Keratinocyte (primary cell): ENCODE measurements at regions not wholly inside any gene's neighbourhood (a gene's known extent, or its start where the extent isn't known, plus 50 kb on each side); places are given as distances from the start of the nearest gene placed in this dataset.

Experiments used
- DNase-seq: peaks from one replicate; pipeline ENCODE4 v3.0.0-alpha.2; 2011; ENCODE audit warnings: low read depth, missing footprints, low spot score
- FAIRE-seq: peaks from 2 replicates; lab custom pipeline; 2011; peaks lifted over from hg19 to GRCh38; lab: Jason Lieb, UNC
- H2AFZ ChIP-seq: 2 replicates; pipeline ENCODE4 v1.6.0; 2012; ENCODE audit warnings: low read length, control low read depth, inconsistent platforms; ENCODE audit not compliant: control insufficient read depth
- H3K27ac ChIP-seq: 2 replicates; pipeline ENCODE4 v1.5.1; 2011; ENCODE audit warnings: low read length; ENCODE audit not compliant: control insufficient read depth, insufficient read depth
- H3K27me3 ChIP-seq: 3 replicates; pipeline ENCODE4 v1.6.0; 2011; ENCODE audit warnings: low read length; ENCODE audit not compliant: control insufficient read depth, insufficient read depth; ENCODE audit errors: extremely low read depth
- H3K36me3 ChIP-seq, 2 experiments: 2 replicates in 1 of 2; 3 replicates in 1 of 2; pipeline ENCODE4 v1.5.1; 2011; ENCODE audit warnings: low read length in 2 of 2, mild to moderate bottlenecking in 1 of 2; ENCODE audit not compliant: control insufficient read depth in 2 of 2, insufficient read depth in 2 of 2; ENCODE audit errors: extremely low read depth in 1 of 2
- H3K4me1 ChIP-seq: 3 replicates; pipeline ENCODE4 v1.5.1; 2011; ENCODE audit warnings: low read length; ENCODE audit not compliant: control insufficient read depth, insufficient read depth; ENCODE audit errors: extremely low read depth
- H3K4me2 ChIP-seq: 3 replicates; pipeline ENCODE4 v1.6.0; 2011; ENCODE audit warnings: low read depth, low read length; ENCODE audit not compliant: control insufficient read depth, insufficient read depth; ENCODE audit errors: extremely low read depth
- H3K4me3 ChIP-seq, 3 experiments: fragments of 200-600 bp in 1 of 3; sonication (generic) in 1 of 3; 2 replicates in 2 of 3; 3 replicates in 1 of 3; pipeline ENCODE4 v1.5.1; 2011 to 2016; ENCODE audit warnings: low read length in 3 of 3, mild to moderate bottlenecking in 3 of 3, control low read depth in 2 of 3, inconsistent platforms in 1 of 3, low read depth in 1 of 3, mixed read lengths in 1 of 3, mixed run types in 1 of 3, moderate library complexity in 1 of 3; ENCODE audit not compliant: control insufficient read depth in 2 of 3, insufficient read depth in 2 of 3; ENCODE audit errors: extremely low read depth in 1 of 3
- H3K79me2 ChIP-seq: 2 replicates; pipeline ENCODE4 v1.6.0; 2012; ENCODE audit warnings: low read length; ENCODE audit not compliant: control insufficient read depth, insufficient read depth
- H3K9ac ChIP-seq: 3 replicates; pipeline ENCODE4 v1.6.0; 2011; ENCODE audit warnings: low read length; ENCODE audit not compliant: control insufficient read depth, insufficient read depth; ENCODE audit errors: extremely low read depth
- H3K9me1 ChIP-seq: 3 replicates; pipeline ENCODE4 v1.6.0; 2011; ENCODE audit warnings: low read length; ENCODE audit not compliant: control insufficient read depth, insufficient read depth; ENCODE audit errors: extremely low read depth
- H3K9me3 ChIP-seq: 2 replicates; pipeline ENCODE4 v1.5.1; 2012; ENCODE audit warnings: low read depth, low read length; ENCODE audit not compliant: control insufficient read depth
- H4K20me1 ChIP-seq: 3 replicates; pipeline ENCODE4 v1.6.0; 2011; ENCODE audit warnings: low read length; ENCODE audit not compliant: control insufficient read depth, insufficient read depth; ENCODE audit errors: extremely low read depth
- EZH2 ChIP-seq: IDR thresholded peaks from one replicate; pipeline ENCODE4 v1.6.1; 2012; ENCODE audit warnings: inconsistent platforms, mild to moderate bottlenecking, low read length, moderate library complexity
- dilution Hi-C: fragments of 300-500 bp; cut with MboI; formaldehyde crosslinking; loops from one replicate; pipeline ENCODE4 v1.7.0; 2020; ENCODE audit warnings: low sequenced_read_pairs; ENCODE audit not compliant: extremely low pct_ligation_motif_present
- TF ChIP-seq, protein P1 (sequence below), 3 experiments: IDR thresholded peaks in 1 of 3; conservative IDR thresholded peaks in 1 of 3; optimal IDR thresholded peaks in 1 of 3; 2 replicates in 2 of 3; 3 replicates in 1 of 3; pipeline versions ENCODE3 to v1.5.1; 2011; ENCODE audit warnings: low read length in 3 of 3, mild to moderate bottlenecking in 3 of 3, moderate library complexity in 2 of 3, control low read depth in 1 of 3, inconsistent platforms in 1 of 3; ENCODE audit not compliant: insufficient read depth in 2 of 3; ENCODE audit errors: extremely low read depth in 1 of 3

DNA sequence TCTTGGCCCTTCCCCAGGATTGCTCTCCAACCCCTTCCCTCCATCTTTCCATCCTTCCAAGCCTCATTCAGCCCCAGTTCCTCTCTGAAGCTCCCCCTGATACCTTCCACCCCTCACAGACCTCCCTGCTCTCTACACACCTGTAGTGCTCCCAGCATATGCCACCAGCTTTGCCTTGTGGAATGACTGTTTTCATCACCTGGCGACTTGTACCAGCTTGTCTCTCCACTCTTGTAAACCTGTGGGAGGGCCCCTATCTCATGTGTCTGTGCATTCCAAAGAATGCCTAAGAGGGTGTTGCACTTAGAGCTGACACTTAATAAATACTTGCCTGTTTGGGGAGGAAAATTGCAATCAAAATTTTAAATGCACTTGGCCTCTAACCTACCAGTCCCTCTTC lies 198.7 kb downstream of the BCL11A start:
- no peak overlapping the region for H3K4me3 ChIP-seq
- no peaks in the 10 kb centered on the region for H3K36me3 ChIP-seq
- H3K27me3 ChIP-seq, result no peaks in the 10 kb centered on the region
- TF ChIP-seq, protein P1, sequence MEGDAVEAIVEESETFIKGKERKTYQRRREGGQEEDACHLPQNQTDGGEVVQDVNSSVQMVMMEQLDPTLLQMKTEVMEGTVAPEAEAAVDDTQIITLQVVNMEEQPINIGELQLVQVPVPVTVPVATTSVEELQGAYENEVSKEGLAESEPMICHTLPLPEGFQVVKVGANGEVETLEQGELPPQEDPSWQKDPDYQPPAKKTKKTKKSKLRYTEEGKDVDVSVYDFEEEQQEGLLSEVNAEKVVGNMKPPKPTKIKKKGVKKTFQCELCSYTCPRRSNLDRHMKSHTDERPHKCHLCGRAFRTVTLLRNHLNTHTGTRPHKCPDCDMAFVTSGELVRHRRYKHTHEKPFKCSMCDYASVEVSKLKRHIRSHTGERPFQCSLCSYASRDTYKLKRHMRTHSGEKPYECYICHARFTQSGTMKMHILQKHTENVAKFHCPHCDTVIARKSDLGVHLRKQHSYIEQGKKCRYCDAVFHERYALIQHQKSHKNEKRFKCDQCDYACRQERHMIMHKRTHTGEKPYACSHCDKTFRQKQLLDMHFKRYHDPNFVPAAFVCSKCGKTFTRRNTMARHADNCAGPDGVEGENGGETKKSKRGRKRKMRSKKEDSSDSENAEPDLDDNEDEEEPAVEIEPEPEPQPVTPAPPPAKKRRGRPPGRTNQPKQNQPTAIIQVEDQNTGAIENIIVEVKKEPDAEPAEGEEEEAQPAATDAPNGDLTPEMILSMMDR (optimal IDR thresholded peaks at IDR 0.05 in 1 of 3, IDR thresholded peaks at IDR 0.05 in 1 of 3, conservative IDR thresholded peaks at IDR 0.05 in 1 of 3; ENCODE audit: extremely low read depth in 1 of 3, insufficient read depth in 2 of 3, low read length in 3 of 3), result no peak
- TF ChIP-seq EZH2, result no peak
- peaks cover 27% of the 10 kb centered on the region for H3K4me1 ChIP-seq
- no peaks in the 10 kb centered on the region for H3K9me3 ChIP-seq
- no peak overlapping the region for H3K27ac ChIP-seq
- FAIRE-seq (peak; percentile 98), DNase-seq (peak; percentile 55)
- no peaks in the 10 kb centered on the region for H3K9me1 ChIP-seq
- dilution Hi-C loops, result no loop called here
- H3K79me2 ChIP-seq, result no peaks in the 10 kb centered on the region
- no peak overlapping the region for H3K9ac ChIP-seq
- H3K4me2 ChIP-seq, result peak overlapping the region; percentile 39
- no peak overlapping the region for H2AFZ ChIP-seq
- H4K20me1 ChIP-seq, result no peaks in the 10 kb centered on the region

DNA sequence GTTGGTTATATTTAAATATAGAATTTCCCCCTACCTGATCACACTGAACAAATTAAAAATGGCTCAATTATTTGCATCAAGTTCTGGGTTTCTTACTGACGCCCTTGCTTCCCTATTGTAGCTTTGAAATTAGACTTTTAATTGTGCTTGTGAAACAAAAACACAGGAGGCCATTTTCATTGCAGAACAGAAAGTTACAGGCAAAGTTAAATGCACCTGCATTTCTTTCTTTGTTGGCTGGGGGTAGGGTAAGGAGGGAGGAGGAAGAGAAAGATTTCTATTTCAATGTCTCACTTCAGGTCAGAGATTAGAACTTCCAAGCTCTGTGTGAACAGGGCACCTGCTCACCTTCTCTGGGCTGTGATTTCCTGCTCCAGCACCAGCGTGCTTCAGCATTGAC lies 199.6 kb downstream of the BCL11A start:
- H3K9ac ChIP-seq, result no peak overlapping the region
- H3K9me1 ChIP-seq, result no peaks in the 10 kb centered on the region
- no peak overlapping the region for H3K4me2 ChIP-seq
- peaks cover 27% of the 10 kb centered on the region for H3K4me1 ChIP-seq
- H3K27ac ChIP-seq, result no peak overlapping the region
- H3K4me3 ChIP-seq, result no peak overlapping the region
- no peaks in the 10 kb centered on the region for H3K79me2 ChIP-seq
- TF ChIP-seq, protein P1 (optimal IDR thresholded peaks at IDR 0.05 in 1 of 3, IDR thresholded peaks at IDR 0.05 in 1 of 3, conservative IDR thresholded peaks at IDR 0.05 in 1 of 3; ENCODE audit: extremely low read depth in 1 of 3, insufficient read depth in 2 of 3, low read length in 3 of 3), result no peak
- no peak for TF ChIP-seq EZH2
- no peak for FAIRE-seq
- no peaks in the 10 kb centered on the region for H4K20me1 ChIP-seq
- no peaks in the 10 kb centered on the region for H3K27me3 ChIP-seq
- H3K9me3 ChIP-seq, result no peaks in the 10 kb centered on the region
- dilution Hi-C loops, result no loop called here
- no peak for DNase-seq
- H2AFZ ChIP-seq, result no peak overlapping the region
- no peaks in the 10 kb centered on the region for H3K36me3 ChIP-seq
